ENCODE measurements at regions not wholly inside any gene's neighbourhood (a gene's known extent, or its start where the extent isn't known, plus 50 kb on each side); places are given as distances from the start of the nearest gene placed in this dataset.

GRCh38 chr20:48201188-48201587 lies 415.9 kb upstream of the SULF2 start:
- Mint-ChIP-seq H3K27ac (no peak overlapping the region), H3K4me1 (ENCODE audit: low read depth) (no peaks in the 10 kb centered on the region), H3K36me3 (ENCODE audit: low read depth) (no peaks in the 10 kb centered on the region), H3K9me3 (no peaks in the 10 kb centered on the region), H3K4me3 (no peak overlapping the region), H3K27me3 (ENCODE audit: low read depth) (no peaks in the 10 kb centered on the region)

GRCh38 chr20:48198929-48199451 lies 413.7 kb upstream of the SULF2 start:
- Mint-ChIP-seq H3K9me3 (no peaks in the 10 kb centered on the region), H3K27me3 (ENCODE audit: low read depth) (no peaks in the 10 kb centered on the region), H3K36me3 (ENCODE audit: low read depth) (no peaks in the 10 kb centered on the region), H3K4me1 (ENCODE audit: low read depth) (no peaks in the 10 kb centered on the region), H3K27ac (no peak overlapping the region), H3K4me3 (no peak overlapping the region)

GRCh38 chr20:48197066-48197465 lies 411.8 kb upstream of the SULF2 start:
- H3K9me3 Mint-ChIP-seq: no peaks in the 10 kb centered on the region
- H3K36me3 Mint-ChIP-seq (ENCODE audit: low read depth): no peaks in the 10 kb centered on the region
- H3K27me3 Mint-ChIP-seq (ENCODE audit: low read depth): no peaks in the 10 kb centered on the region
- no peak overlapping the region for H3K27ac Mint-ChIP-seq
- H3K4me3 Mint-ChIP-seq: no peak overlapping the region
- H3K4me1 Mint-ChIP-seq (ENCODE audit: low read depth): no peaks in the 10 kb centered on the region

- Mint-ChIP-seq H3K4me1 (ENCODE audit: low read depth) (no peaks in the 10 kb centered on the region), H3K27me3 (ENCODE audit: low read depth) (no peaks in the 10 kb centered on the region), H3K27ac (no peak overlapping the region)
These were observed 411.2 kb upstream of the SULF2 start for GRCh38 chr20:48196486-48196885.

GRCh38 chr20:48196001-48196400 lies 410.7 kb upstream of the SULF2 start:
- Mint-ChIP-seq H3K36me3 (ENCODE audit: low read depth) (no peaks in the 10 kb centered on the region), H3K4me1 (ENCODE audit: low read depth) (no peaks in the 10 kb centered on the region), H3K9me3 (no peaks in the 10 kb centered on the region), H3K4me3 (no peak overlapping the region), H3K27ac (no peak overlapping the region), H3K27me3 (ENCODE audit: low read depth) (no peaks in the 10 kb centered on the region)

More at GRCh38 chr20:48196486-48196885, 411.2 kb upstream of the SULF2 start:
- no peaks in the 10 kb centered on the region for H3K36me3 Mint-ChIP-seq (ENCODE audit: low read depth)
- no peak overlapping the region for H3K4me3 Mint-ChIP-seq
- no peaks in the 10 kb centered on the region for H3K9me3 Mint-ChIP-seq

- Mint-ChIP-seq H3K9me3 (no peaks in the 10 kb centered on the region), H3K36me3 (ENCODE audit: low read depth) (no peaks in the 10 kb centered on the region), H3K27ac (no peak overlapping the region), H3K27me3 (ENCODE audit: low read depth) (no peaks in the 10 kb centered on the region), H3K4me1 (ENCODE audit: low read depth) (no peaks in the 10 kb centered on the region), H3K4me3 (no peak overlapping the region)
These were observed 410.0 kb upstream of the SULF2 start for GRCh38 chr20:48195121-48195870.

- H3K9me3 Mint-ChIP-seq: no peaks in the 10 kb centered on the region
- H3K4me1 Mint-ChIP-seq (ENCODE audit: low read depth): no peaks in the 10 kb centered on the region
- no peak overlapping the region for H3K4me3 Mint-ChIP-seq
- no peak overlapping the region for H3K27ac Mint-ChIP-seq
- H3K36me3 Mint-ChIP-seq (ENCODE audit: low read depth): no peaks in the 10 kb centered on the region
- H3K27me3 Mint-ChIP-seq (ENCODE audit: low read depth): no peaks in the 10 kb centered on the region
These were observed 409.3 kb upstream of the SULF2 start for GRCh38 chr20:48194583-48194982.

GRCh38 chr20:48193627-48194425 lies 408.5 kb upstream of the SULF2 start:
- H3K4me3 Mint-ChIP-seq: no peak overlapping the region
- no peaks in the 10 kb centered on the region for H3K4me1 Mint-ChIP-seq (ENCODE audit: low read depth)
- no peaks in the 10 kb centered on the region for H3K36me3 Mint-ChIP-seq (ENCODE audit: low read depth)
- no peaks in the 10 kb centered on the region for H3K27me3 Mint-ChIP-seq (ENCODE audit: low read depth)
- no peaks in the 10 kb centered on the region for H3K9me3 Mint-ChIP-seq
- no peak overlapping the region for H3K27ac Mint-ChIP-seq

GRCh38 chr20:48192109-48192508 lies 406.8 kb upstream of the SULF2 start:
- H3K4me3 Mint-ChIP-seq: no peak overlapping the region
- no peak overlapping the region for H3K27ac Mint-ChIP-seq
- no peaks in the 10 kb centered on the region for H3K9me3 Mint-ChIP-seq
- no peaks in the 10 kb centered on the region for H3K36me3 Mint-ChIP-seq (ENCODE audit: low read depth)
- H3K27me3 Mint-ChIP-seq (ENCODE audit: low read depth): no peaks in the 10 kb centered on the region
- no peaks in the 10 kb centered on the region for H3K4me1 Mint-ChIP-seq (ENCODE audit: low read depth)

GRCh38 chr20:48191200-48191599 lies 405.9 kb upstream of the SULF2 start:
- no peaks in the 10 kb centered on the region for H3K27me3 Mint-ChIP-seq (ENCODE audit: low read depth)
- H3K4me1 Mint-ChIP-seq (ENCODE audit: low read depth): no peaks in the 10 kb centered on the region
- H3K4me3 Mint-ChIP-seq: no peak overlapping the region
- no peak overlapping the region for H3K27ac Mint-ChIP-seq
- no peaks in the 10 kb centered on the region for H3K9me3 Mint-ChIP-seq
- no peaks in the 10 kb centered on the region for H3K36me3 Mint-ChIP-seq (ENCODE audit: low read depth)

GRCh38 chr20:48190757-48191156 lies 405.5 kb upstream of the SULF2 start:
- no peaks in the 10 kb centered on the region for H3K9me3 Mint-ChIP-seq
- no peaks in the 10 kb centered on the region for H3K27me3 Mint-ChIP-seq (ENCODE audit: low read depth)
- H3K27ac Mint-ChIP-seq: no peak overlapping the region
- no peaks in the 10 kb centered on the region for H3K4me1 Mint-ChIP-seq (ENCODE audit: low read depth)
- no peak overlapping the region for H3K4me3 Mint-ChIP-seq
- no peaks in the 10 kb centered on the region for H3K36me3 Mint-ChIP-seq (ENCODE audit: low read depth)

GRCh38 chr20:48189181-48189580 lies 403.9 kb upstream of the SULF2 start:
- Mint-ChIP-seq H3K4me3 (no peak overlapping the region), H3K27ac (no peak overlapping the region), H3K4me1 (ENCODE audit: low read depth) (no peaks in the 10 kb centered on the region), H3K36me3 (ENCODE audit: low read depth) (no peaks in the 10 kb centered on the region), H3K27me3 (ENCODE audit: low read depth) (no peaks in the 10 kb centered on the region), H3K9me3 (no peaks in the 10 kb centered on the region)

GRCh38 chr20:48187851-48188250 lies 402.6 kb upstream of the SULF2 start:
- no peaks in the 10 kb centered on the region for H3K4me1 Mint-ChIP-seq (ENCODE audit: low read depth)
- no peak overlapping the region for H3K27ac Mint-ChIP-seq
- H3K4me3 Mint-ChIP-seq: no peak overlapping the region
- H3K27me3 Mint-ChIP-seq (ENCODE audit: low read depth): no peaks in the 10 kb centered on the region
- H3K9me3 Mint-ChIP-seq: no peaks in the 10 kb centered on the region
- no peaks in the 10 kb centered on the region for H3K36me3 Mint-ChIP-seq (ENCODE audit: low read depth)

GRCh38 chr20:48186915-48187314 lies 401.6 kb upstream of the SULF2 start:
- H3K27me3 Mint-ChIP-seq (ENCODE audit: low read depth): no peaks in the 10 kb centered on the region
- no peaks in the 10 kb centered on the region for H3K4me1 Mint-ChIP-seq (ENCODE audit: low read depth)
- H3K36me3 Mint-ChIP-seq (ENCODE audit: low read depth): no peaks in the 10 kb centered on the region
- no peaks in the 10 kb centered on the region for H3K9me3 Mint-ChIP-seq
- no peak overlapping the region for H3K27ac Mint-ChIP-seq
- H3K4me3 Mint-ChIP-seq: no peak overlapping the region

GRCh38 chr20:48186447-48186846 lies 401.2 kb upstream of the SULF2 start:
- Mint-ChIP-seq H3K27ac (no peak overlapping the region), H3K4me3 (no peak overlapping the region), H3K36me3 (ENCODE audit: low read depth) (no peaks in the 10 kb centered on the region), H3K27me3 (ENCODE audit: low read depth) (no peaks in the 10 kb centered on the region), H3K4me1 (ENCODE audit: low read depth) (no peaks in the 10 kb centered on the region), H3K9me3 (no peaks in the 10 kb centered on the region)

All from T-helper 1 cell treated with Interleukin-12 subunit alpha and Interleukin-12 subunit beta and Interleukin-4 antibody, amounts not matched to agents 30 μg/mL and 1 μg/mL, for 36 hours (primary cell).